ENCODE measurements at regions not wholly inside any gene's neighbourhood (a gene's known extent, or its start where the extent isn't known, plus 50 kb on each side); places are given as distances from the start of the nearest gene placed in this dataset.

DNA sequence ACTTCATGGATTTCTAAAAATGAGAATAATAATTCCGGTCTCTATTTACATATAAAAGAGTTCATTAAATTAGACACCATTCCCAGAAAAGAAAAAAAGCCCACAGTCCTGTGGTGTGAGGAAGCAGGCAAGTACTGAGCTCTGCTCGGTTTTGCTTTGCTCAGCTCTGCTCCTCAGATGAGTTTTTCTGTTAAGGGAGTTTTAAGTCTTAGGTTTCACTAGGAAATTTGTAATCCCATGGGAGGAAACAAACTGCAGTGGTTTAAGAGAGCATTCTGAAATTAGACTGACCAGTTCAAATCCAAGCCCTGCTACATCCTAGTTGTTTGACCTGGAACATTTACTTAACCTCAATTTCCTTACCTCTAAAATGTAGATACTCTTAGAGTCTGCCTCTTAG, 338.6 kb upstream of the MMADHC start:
- DNase-seq (ENCODE audit: low read depth in 2 of 2) = peak in 1 of 2 donors; percentile 27

- DNase-seq (ENCODE audit: low read depth in 2 of 2) = no peak
These were observed 337.1 kb upstream of the MMADHC start for GRCh38 chr2:149924549-149925213.

- DNase-seq (ENCODE audit: low read depth in 2 of 2) = no peak
These were observed 336.5 kb upstream of the MMADHC start for GRCh38 chr2:149924028-149924427.

GRCh38 chr2:149921911-149922616, 334.5 kb upstream of the MMADHC start:
- DNase-seq (ENCODE audit: low read depth in 2 of 2) = no peak

DNA sequence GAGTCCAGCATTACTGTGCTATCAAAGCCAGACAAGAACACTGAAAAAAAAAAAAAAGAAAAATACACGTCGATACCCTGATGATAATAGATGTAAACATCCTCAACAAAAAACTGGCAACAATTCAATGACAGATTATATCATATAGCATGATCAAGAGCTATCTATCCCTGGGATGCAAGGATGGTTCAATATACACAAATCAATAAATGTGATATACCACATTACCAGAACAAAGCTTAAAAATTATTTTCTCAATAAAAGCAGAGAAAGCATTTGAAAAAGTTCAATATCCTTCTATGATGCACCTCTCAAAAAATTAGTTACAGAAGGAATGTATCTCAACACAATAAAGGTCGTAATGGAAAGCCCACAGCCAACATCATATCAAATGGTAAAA, 332.8 kb upstream of the MMADHC start:
- DNase-seq (ENCODE audit: low read depth in 2 of 2) = no peak

DNA sequence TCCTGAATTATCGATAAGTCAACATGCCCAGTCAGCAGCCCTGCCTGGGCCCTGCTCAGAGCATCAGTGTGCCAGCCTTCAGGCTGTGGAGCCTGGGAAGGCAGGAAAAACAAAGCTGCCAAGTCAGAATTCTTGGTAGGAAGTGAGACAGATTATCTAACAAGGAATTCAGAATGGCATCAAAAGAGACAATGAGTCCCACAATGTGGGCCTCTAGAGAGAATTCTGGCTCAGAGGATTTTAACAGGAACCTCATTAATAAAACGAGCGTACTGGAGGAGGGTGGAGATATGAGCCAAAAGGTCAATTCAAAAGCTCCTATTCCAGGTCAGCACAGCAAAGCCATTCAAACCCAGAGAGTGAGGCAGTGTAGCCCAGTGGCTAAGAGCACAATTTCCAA, 327.6 kb upstream of the MMADHC start:
- DNase-seq (ENCODE audit: low read depth in 2 of 2) = no peak

DNA sequence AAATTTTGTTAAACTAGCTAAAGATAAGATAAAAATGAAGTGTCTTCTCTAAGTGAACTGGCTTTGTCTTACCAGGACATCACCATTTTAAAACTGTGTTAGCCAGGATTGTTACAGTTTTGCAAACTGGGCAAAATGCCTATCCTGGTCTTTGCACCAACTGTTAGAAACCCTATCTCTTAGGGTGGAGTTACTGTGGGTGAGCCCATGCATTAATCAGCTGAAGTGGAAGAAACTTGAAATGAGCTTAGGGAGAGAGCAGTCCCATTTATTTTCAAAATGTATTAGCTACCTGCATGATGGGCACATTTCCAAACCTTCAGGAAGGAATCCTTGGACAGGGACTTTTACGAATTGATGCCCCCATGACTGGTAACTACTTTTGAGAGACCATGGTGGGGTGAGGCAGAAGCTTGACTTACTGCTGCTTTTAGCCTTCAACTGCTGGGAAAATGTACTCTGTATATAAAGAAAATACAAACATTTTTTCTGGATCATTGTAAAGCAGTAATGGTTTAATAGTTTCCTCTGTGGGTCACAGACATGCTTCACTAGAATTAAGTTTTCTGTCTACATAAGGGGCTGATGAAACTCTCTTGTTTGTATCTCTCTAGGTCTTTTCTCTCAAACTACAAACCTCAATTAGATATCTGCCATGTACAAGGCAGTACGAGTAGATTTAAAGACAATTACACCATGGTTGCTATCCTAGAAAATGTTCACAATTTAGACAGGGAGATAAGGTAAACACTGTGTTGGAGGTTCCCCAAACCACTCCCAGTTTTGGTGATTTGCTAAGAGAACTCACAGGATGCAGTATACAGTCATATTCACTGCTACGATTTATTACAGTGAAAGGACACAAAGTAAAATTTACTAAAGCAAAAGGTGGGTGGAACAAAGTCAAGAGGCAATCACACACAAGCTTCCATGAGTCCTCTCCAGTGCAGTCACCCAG, 321.4 kb upstream of the MMADHC start:
- DNase-seq (ENCODE audit: low read depth in 2 of 2) = no peak

DNA sequence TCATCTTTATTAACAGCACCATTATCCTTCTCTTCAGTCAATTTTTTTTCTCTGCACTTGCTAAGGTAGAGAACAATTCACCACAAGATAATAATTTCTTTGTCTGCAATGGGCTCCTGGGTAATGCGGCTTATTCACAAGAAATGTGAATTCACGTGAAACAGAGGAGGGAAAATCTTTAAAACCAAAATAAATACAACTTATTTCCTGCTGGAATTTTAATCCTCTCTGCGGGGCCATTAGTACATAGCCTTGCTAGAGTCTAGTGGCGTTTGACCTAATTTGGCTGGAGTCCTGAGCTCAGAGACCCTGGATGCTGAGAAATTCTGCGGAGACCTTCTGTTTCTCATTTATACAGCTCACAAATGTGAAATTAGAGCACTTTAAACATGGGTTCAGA, 319.3 kb upstream of the MMADHC start:
- no peak for DNase-seq (ENCODE audit: low read depth in 2 of 2)

DNA sequence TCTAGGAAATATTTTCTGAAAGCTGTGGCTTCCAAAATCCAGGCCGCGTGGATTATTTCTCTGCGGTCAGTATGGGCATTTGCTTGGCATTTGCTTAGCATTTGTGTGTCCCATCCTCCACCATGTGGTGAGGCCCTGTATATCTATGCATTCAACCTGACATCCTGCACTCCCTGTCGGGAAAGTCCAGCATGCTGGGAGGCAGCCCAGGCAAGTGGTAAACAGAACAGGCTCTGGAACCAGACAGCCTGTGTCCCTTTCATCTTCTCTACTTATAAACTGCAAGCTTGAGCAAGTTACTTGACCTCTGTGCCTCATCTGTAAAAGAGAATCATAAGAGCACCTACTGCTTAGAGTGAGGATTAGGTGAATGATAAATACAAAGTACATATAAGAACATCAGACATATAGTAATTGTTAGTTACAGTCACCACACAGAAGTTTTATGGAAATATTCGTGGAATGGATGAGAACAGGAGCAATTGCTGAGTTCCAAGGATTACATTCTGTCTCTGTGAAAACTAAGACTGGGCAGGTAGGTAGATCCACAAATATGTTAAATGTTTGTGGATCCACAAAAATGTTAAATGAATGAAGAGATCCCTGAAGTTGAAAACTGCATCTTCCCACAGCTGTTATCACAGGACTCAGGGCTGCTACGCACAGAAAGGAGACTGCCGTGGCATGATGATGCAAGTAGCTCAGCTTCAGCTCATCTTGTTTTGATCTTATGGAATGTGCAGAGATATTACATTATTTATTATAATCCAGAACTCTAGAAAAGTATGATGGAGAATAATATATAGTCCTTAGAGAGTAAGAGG, 317.0 kb upstream of the MMADHC start:
- no peak for DNase-seq (ENCODE audit: low read depth in 2 of 2)

GRCh38 chr2:149903626-149904025, 316.1 kb upstream of the MMADHC start:
- no peak for DNase-seq (ENCODE audit: low read depth in 2 of 2)

DNA sequence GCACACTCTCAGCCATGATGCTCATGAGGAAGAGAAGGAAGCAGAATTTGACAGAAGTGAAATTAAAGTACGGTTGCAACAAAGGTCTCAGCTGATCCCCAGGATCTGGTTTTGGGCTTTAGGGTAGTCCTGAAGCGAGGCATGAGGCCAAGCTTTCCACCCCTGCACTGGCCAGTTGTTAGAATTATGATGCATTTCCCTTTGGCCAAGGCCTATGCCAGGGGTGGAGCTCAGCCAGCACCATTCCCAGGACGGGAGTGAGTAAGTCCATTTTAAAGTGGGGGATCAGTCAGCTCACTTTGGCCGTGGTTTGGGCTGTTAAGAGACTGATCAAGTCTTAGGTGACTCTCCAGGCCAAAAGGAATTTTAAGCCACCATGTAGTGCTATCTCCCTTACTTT, 314.5 kb upstream of the MMADHC start:
- DNase-seq (ENCODE audit: low read depth in 2 of 2) = peak in 1 of 2 donors; percentile 4

DNA sequence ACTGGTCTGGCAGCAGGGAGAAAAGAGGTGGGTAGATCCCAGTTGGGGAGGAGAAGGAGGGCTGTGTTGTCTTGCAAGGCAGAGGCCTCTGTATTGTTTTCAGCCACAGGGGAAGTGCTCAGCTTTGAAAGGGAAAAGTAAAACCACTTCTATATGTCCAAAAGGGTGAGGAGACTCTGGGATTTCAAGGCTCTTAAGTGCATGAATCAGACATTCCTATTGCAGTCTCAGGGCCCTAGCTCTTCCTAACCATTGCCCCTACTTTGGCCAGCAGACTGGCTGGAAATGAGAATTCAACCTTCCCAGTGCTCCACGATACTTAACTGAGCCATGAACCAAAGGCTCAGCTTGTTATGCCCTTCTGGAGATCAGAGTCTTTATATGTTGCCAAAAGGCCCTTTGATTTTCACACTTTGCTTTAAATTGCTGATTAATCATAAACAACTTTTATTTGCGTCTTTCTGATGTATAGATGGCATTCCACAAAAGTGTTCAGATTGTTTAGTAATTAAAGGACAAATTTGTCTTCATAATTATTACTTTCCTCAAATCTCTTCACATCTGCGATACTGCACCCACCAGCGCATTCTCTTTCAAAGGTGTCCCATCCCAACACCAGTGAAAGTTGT, 313.8 kb upstream of the MMADHC start:
- DNase-seq (ENCODE audit: low read depth in 2 of 2) = no peak

- DNase-seq (ENCODE audit: low read depth in 2 of 2) = no peak
These were observed 311.8 kb upstream of the MMADHC start for GRCh38 chr2:149899390-149899789.

DNA sequence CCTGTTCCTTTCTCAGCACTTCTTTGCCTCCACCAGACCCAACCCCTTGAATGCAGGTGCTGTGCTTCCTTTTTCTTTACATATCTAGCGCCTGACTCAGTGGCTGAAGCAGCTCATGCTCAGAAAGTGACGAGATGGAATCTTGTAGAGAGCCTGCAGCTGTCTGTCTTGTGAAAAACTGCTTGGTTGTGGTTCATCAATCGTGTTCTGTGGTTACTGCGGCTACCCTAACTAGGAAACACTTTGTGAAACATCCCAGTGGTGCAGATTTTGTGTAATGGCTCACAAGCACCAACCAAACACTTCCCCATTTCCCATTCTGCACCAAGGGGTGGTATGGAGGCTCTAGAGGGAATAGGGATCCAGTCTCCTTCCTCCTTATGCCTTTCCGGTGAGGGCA, 307.2 kb upstream of the MMADHC start:
- DNase-seq (ENCODE audit: low read depth in 2 of 2) = no peak

- DNase-seq (ENCODE audit: low read depth in 2 of 2) = no peak
These were observed 306.7 kb upstream of the MMADHC start for GRCh38 chr2:149894226-149894625.

DNA sequence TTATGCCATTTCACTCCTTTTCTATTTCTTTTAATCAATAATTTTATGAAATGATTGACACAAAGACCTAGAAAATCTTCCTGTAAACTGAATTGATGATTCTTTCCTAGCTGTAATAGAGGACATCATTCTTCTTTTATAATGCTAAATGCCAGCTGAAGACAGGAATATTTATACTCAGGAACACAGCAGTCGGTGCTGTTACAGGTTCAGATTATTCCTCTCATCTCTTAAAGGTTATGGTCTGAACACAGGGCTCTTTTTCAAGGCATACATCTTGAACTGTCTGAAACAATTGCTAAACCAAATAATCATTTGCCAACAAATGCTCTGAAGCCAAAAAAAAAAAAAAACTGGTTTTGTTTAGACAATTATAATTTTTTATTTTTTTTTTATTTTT, 305.0 kb upstream of the MMADHC start:
- no peak for DNase-seq (ENCODE audit: low read depth in 2 of 2)

DNA sequence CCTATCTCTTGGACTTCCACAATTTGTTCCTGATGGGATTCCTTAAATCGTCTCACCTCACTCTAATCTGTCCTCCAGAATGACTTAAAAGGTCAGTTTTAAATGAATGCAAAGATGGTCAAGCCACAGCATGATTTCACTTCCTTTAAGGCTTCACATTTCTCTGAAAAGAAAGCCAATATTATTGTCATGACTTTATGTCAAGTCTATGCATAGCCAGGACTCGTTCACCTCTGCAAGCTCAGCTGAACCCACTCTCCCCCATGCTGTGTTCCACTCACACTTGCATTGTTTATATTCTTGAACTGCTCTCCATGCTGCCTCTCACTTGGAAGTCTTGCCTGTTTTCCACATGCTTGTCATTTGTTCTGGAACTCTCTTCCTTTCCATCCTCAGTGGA, 298.4 kb upstream of the MMADHC start:
- no peak for DNase-seq (ENCODE audit: low read depth in 2 of 2)

DNA sequence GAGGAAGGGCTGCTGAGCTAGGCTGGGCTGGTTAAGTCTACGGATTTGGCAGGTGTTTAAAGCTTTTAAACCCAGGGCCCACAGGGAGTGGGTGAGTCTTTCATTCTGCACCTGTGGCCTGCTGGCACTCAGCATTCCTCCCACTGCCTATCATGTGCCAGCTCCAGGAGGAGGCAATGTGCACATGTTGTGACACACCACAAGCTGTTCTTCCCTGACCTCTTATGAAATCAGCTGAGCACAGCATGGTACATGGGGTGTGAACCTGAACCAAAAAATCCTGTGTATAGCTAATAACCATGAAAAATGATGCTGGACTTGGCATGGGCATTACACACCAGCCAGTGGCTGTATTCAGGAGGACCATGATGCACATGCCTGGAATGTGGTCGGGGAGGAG, 297.9 kb upstream of the MMADHC start:
- DNase-seq (ENCODE audit: low read depth in 2 of 2) = no peak

GRCh38 chr2:149884871-149885270, 297.3 kb upstream of the MMADHC start:
- DNase-seq (ENCODE audit: low read depth in 2 of 2) = peak in 1 of 2 donors; percentile 7

GRCh38 chr2:149877913-149878312, 290.3 kb upstream of the MMADHC start:
- peak in 1 of 2 donors; percentile 75 for DNase-seq (ENCODE audit: low read depth in 2 of 2)

- DNase-seq (ENCODE audit: low read depth in 2 of 2) = no peak
These were observed 289.5 kb upstream of the MMADHC start for GRCh38 chr2:149877074-149877473.
